HG03108 (cell line): ENCODE measurements at regions not wholly inside any gene's neighbourhood (a gene's known extent, or its start where the extent isn't known, plus 50 kb on each side); places are given as distances from the start of the nearest gene placed in this dataset.
"Not testable (repeated sequence)": the region's sequence is repeated elsewhere in the genome, so short reads cannot be mapped to it uniquely, and the experiment has no call there.

Source experiments
- ATAC-seq: cut with Tn5 transposase; IDR thresholded peaks from one replicate; pipeline ENCODE4 v1.9.1; 2021; ENCODE audit warnings: moderate library complexity; ENCODE audit not compliant: unreplicated experiment

GRCh38 chr11:38461751-38462150 is 1863.7 kb upstream of the RAG2 start:
- no peak for ATAC-seq

- no peak for ATAC-seq
Observed at GRCh38 chr11:38460896-38461295, 1862.9 kb upstream of the RAG2 start.

GRCh38 chr11:38460429-38460828 is 1862.4 kb upstream of the RAG2 start:
- ATAC-seq, result no peak

- ATAC-seq, result no peak
Observed at GRCh38 chr11:38456371-38456770, 1858.3 kb upstream of the RAG2 start.

GRCh38 chr11:38448284-38448683 is 1850.2 kb upstream of the RAG2 start:
- ATAC-seq, result no peak

GRCh38 chr11:38446336-38446735 is 1848.3 kb upstream of the RAG2 start:
- ATAC-seq, result no peak

- ATAC-seq, result no peak
Observed at GRCh38 chr11:38438091-38438490, 1840.1 kb upstream of the RAG2 start.

GRCh38 chr11:38425578-38425977 is 1827.5 kb upstream of the RAG2 start:
- ATAC-seq, result no peak

GRCh38 chr11:38423042-38423441 is 1825.0 kb upstream of the RAG2 start:
- ATAC-seq, result no peak

GRCh38 chr11:38416141-38416540 is 1818.1 kb upstream of the RAG2 start:
- no peak for ATAC-seq

- no peak for ATAC-seq
Observed at GRCh38 chr11:38411149-38411548, 1813.1 kb upstream of the RAG2 start.

GRCh38 chr11:38402063-38402462 is 1804.0 kb upstream of the RAG2 start:
- ATAC-seq, result no peak

GRCh38 chr11:38392176-38392575 is 1794.1 kb upstream of the RAG2 start:
- ATAC-seq, result no peak

GRCh38 chr11:38384568-38384967 is 1786.5 kb upstream of the RAG2 start:
- no peak for ATAC-seq

- ATAC-seq, result no peak
Observed at GRCh38 chr11:38365274-38365673, 1767.2 kb upstream of the RAG2 start.

GRCh38 chr11:38356255-38356654 is 1758.2 kb upstream of the RAG2 start:
- ATAC-seq, result no peak

- no peak for ATAC-seq
Observed at GRCh38 chr11:38345286-38345685, 1747.2 kb upstream of the RAG2 start.

GRCh38 chr11:38341612-38342011 is 1743.6 kb upstream of the RAG2 start:
- not testable (repeated sequence) for ATAC-seq

- no peak for ATAC-seq
Observed at GRCh38 chr11:38339835-38340440, 1741.9 kb upstream of the RAG2 start.

- ATAC-seq, result not testable (repeated sequence)
Observed at GRCh38 chr11:38338022-38338421, 1740.0 kb upstream of the RAG2 start.

GRCh38 chr11:38332046-38332445 is 1734.0 kb upstream of the RAG2 start:
- ATAC-seq, result no peak

GRCh38 chr11:38330578-38330977 is 1732.5 kb upstream of the RAG2 start:
- ATAC-seq, result no peak

- no peak for ATAC-seq
Observed at GRCh38 chr11:38323961-38324761, 1726.1 kb upstream of the RAG2 start.
